ENCODE measurements at regions not wholly inside any gene's neighbourhood (a gene's known extent, or its start where the extent isn't known, plus 50 kb on each side); places are given as distances from the start of the nearest gene placed in this dataset.

GRCh38 chr11:80960381-80961029 is 1519.7 kb upstream of the TENM4 start:
- no peak for ATAC-seq
- no peaks in the 10 kb centered on the region for H3K4me1 ChIP-seq
- H3K27ac ChIP-seq: no peak overlapping the region
- no peak for TF ChIP-seq CTCF (IDR thresholded peaks at IDR 0.05 in 4 of 5, conservative IDR thresholded peaks at IDR 0.05 in 1 of 5)
- TF ChIP-seq POLR2A (IDR thresholded peaks at IDR 0.05): no peak
- H3K27me3 ChIP-seq: no peaks in the 10 kb centered on the region
- in situ Hi-C loops (cut with MboI; ENCODE audit: low sequenced_read_pairs in 4 of 4) (no loop called here), intact Hi-C loops (cut with DNase I; ENCODE audit: low total_unique reads) (no loop called here)
- DNase-seq: no peak
- no peaks in the 10 kb centered on the region for H3K36me3 ChIP-seq
- no peak overlapping the region for H3K4me3 ChIP-seq
- no peaks in the 10 kb centered on the region for H3K9me3 ChIP-seq

GRCh38 chr11:80959751-80960150 is 1518.9 kb upstream of the TENM4 start:
- intact Hi-C loops (cut with DNase I; ENCODE audit: low total_unique reads) (no loop called here), in situ Hi-C loops (cut with MboI; ENCODE audit: low sequenced_read_pairs in 4 of 4) (no loop called here)
- Histone ChIP-seq H3K9me3 (no peaks in the 10 kb centered on the region), H3K27me3 (no peaks in the 10 kb centered on the region), H3K36me3 (no peaks in the 10 kb centered on the region), H3K4me1 (no peaks in the 10 kb centered on the region), H3K27ac (no peak overlapping the region), H3K4me3 (no peak overlapping the region)
- ATAC-seq: no peak
- TF ChIP-seq CTCF (IDR thresholded peaks at IDR 0.05 in 4 of 5, conservative IDR thresholded peaks at IDR 0.05 in 1 of 5): no peak
- TF ChIP-seq POLR2A (IDR thresholded peaks at IDR 0.05): no peak
- DNase-seq: no peak

- H3K27me3 ChIP-seq: no peaks in the 10 kb centered on the region
- intact Hi-C loops (cut with DNase I; ENCODE audit: low total_unique reads): no loop called here
- H3K4me1 ChIP-seq: no peaks in the 10 kb centered on the region
- no peak for ATAC-seq
- H3K36me3 ChIP-seq: no peaks in the 10 kb centered on the region
- H3K4me3 ChIP-seq: no peak overlapping the region
- no peak for DNase-seq
- in situ Hi-C loops (cut with MboI; ENCODE audit: low sequenced_read_pairs in 4 of 4): no loop called here
- H3K9me3 ChIP-seq: no peaks in the 10 kb centered on the region
- TF ChIP-seq POLR2A (IDR thresholded peaks at IDR 0.05) (no peak), CTCF (IDR thresholded peaks at IDR 0.05 in 4 of 5, conservative IDR thresholded peaks at IDR 0.05 in 1 of 5) (no peak)
- H3K27ac ChIP-seq: no peak overlapping the region
Observed at GRCh38 chr11:80958987-80959386, 1518.2 kb upstream of the TENM4 start.

- ATAC-seq: no peak
- in situ Hi-C loops (cut with MboI; ENCODE audit: low sequenced_read_pairs in 4 of 4): no loop called here
Observed at GRCh38 chr11:80958361-80958760, 1517.5 kb upstream of the TENM4 start.

More at GRCh38 chr11:80958361-80958760, 1517.5 kb upstream of the TENM4 start:
- H3K4me1 ChIP-seq: no peaks in the 10 kb centered on the region
- no peak overlapping the region for H3K4me3 ChIP-seq
- no peaks in the 10 kb centered on the region for H3K36me3 ChIP-seq
- DNase-seq: no peak
- H3K9me3 ChIP-seq: no peaks in the 10 kb centered on the region
- intact Hi-C loops (cut with DNase I; ENCODE audit: low total_unique reads): no loop called here
- H3K27me3 ChIP-seq: no peaks in the 10 kb centered on the region
- TF ChIP-seq CTCF (IDR thresholded peaks at IDR 0.05 in 4 of 5, conservative IDR thresholded peaks at IDR 0.05 in 1 of 5) (no peak), POLR2A (IDR thresholded peaks at IDR 0.05) (no peak)
- H3K27ac ChIP-seq: no peak overlapping the region

Data from gastrocnemius medialis (tissue), 4 donors.